Sigmoid colon (tissue), 4 donors: ENCODE measurements at regions not wholly inside any gene's neighbourhood (a gene's known extent, or its start where the extent isn't known, plus 50 kb on each side); places are given as distances from the start of the nearest gene placed in this dataset.

Experiments used
- EP300 ChIP-seq, 4 donors: sonication (generic); formaldehyde crosslinking; IDR thresholded peaks; one replicate each; pipeline ENCODE4 v1.6.1; 2017; ENCODE audit warnings: antibody characterized with exemption in 4 of 4
- POLR2A ChIP-seq, 2 donors: fragments of 450-650 bp; IDR thresholded peaks; one replicate each; pipeline ENCODE4 v1.6.1; 2016; ENCODE audit warnings: antibody characterized with exemption in 2 of 2, mild to moderate bottlenecking in 2 of 2, moderate library complexity in 2 of 2
- POLR2AphosphoS5 ChIP-seq, 4 donors: sonication (generic); formaldehyde crosslinking; IDR thresholded peaks; one replicate each; pipeline ENCODE4 v1.6.1; 2017; ENCODE audit warnings: antibody characterized with exemption in 4 of 4
- TF ChIP-seq, protein P1 (sequence below), 4 experiments: fragments of 450-650 bp in 3 of 4; fragments of 200-600 bp in 1 of 4; IDR thresholded peaks; one replicate each; pipeline ENCODE4 v1.5.1; 2016 to 2019; ENCODE audit warnings: antibody characterized with exemption in 4 of 4, mild to moderate bottlenecking in 3 of 4, moderate library complexity in 2 of 4

DNA sequence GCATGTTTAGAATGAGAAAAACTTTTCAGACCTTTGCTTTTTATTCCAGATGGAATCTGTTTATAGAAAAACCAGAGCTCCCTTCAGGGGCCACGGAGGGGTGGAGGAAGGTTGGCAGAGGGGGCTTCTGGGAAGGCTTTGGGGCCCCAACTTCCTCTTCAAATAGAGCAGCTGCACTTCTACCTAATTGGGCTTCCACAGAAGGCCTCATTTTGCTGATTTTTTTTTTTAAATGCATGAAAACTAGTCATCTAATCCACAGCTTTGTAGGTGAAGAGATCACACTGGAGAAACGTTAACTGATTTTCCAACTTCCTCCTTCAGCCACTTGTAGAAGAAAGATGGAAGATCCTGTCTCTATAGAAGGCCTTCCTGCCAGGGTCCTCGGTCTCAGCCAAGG is 181.8 kb downstream of the BCL11A start:
- TF ChIP-seq POLR2AphosphoS5 (IDR thresholded peaks at IDR 0.05): no peak
- no peak for TF ChIP-seq EP300 (IDR thresholded peaks at IDR 0.05)
- TF ChIP-seq, protein P1, sequence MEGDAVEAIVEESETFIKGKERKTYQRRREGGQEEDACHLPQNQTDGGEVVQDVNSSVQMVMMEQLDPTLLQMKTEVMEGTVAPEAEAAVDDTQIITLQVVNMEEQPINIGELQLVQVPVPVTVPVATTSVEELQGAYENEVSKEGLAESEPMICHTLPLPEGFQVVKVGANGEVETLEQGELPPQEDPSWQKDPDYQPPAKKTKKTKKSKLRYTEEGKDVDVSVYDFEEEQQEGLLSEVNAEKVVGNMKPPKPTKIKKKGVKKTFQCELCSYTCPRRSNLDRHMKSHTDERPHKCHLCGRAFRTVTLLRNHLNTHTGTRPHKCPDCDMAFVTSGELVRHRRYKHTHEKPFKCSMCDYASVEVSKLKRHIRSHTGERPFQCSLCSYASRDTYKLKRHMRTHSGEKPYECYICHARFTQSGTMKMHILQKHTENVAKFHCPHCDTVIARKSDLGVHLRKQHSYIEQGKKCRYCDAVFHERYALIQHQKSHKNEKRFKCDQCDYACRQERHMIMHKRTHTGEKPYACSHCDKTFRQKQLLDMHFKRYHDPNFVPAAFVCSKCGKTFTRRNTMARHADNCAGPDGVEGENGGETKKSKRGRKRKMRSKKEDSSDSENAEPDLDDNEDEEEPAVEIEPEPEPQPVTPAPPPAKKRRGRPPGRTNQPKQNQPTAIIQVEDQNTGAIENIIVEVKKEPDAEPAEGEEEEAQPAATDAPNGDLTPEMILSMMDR (IDR thresholded peaks at IDR 0.05): no peak
- TF ChIP-seq POLR2A (IDR thresholded peaks at IDR 0.05): no peak
